ENCODE measurements at regions not wholly inside any gene's neighbourhood (a gene's known extent, or its start where the extent isn't known, plus 50 kb on each side); places are given as distances from the start of the nearest gene placed in this dataset.

- no peak for TF ChIP-seq CTCF (IDR thresholded peaks at IDR 0.05; ENCODE audit: poor library complexity, severe bottlenecking)
- TF ChIP-seq REST (IDR thresholded peaks at IDR 0.05; ENCODE audit: borderline replicate concordance) = no peak
- TF ChIP-seq POLR2AphosphoS5 (IDR thresholded peaks at IDR 0.05) = no peak
Observed at GRCh38 chr9:24436761-24437160, 108.9 kb downstream of the IZUMO3 start.
